ENCODE measurements at regions not wholly inside any gene's neighbourhood (a gene's known extent, or its start where the extent isn't known, plus 50 kb on each side); places are given as distances from the start of the nearest gene placed in this dataset.

DNA sequence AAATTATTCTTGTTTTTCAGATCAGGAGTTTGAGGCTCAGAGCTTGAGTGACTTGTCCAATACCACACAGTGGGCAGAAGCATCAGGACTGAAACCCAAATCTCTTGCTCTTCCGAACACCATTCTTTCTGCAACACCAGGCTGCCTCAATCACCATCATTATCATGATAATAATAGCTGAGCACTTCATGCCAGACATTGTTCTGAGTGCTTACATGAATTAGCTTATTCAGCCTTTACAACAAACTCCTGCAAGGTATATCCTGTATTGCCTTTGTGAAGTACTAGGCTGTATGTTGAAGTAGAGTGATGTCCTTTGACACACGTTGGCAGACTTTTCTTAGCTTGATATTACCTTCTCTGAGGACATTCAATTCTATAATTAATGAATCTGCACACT, 257.4 kb upstream of the ATP2B1 start:
- Mint-ChIP-seq H3K9me3 (no peaks in the 10 kb centered on the region), H3K4me3 (no peak overlapping the region), H3K36me3 (peaks cover 0 to 12% (median 0%) of the 10 kb centered on the region in 3 donors), H3K27me3 (peaks cover 3 to 4% of the 10 kb centered on the region in 2 donors), H3K4me1 (peaks cover 8 to 22% (median 12%) of the 10 kb centered on the region in 3 donors), H3K27ac (no peak overlapping the region)
- ChIA-PET POLR2A (no interaction called here), CTCF (no interaction called here)
- H3K9me3 ChIP-seq (ENCODE audit: low read length) = no peaks in the 10 kb centered on the region
- H3K4me3 ChIP-seq (ENCODE audit: low read length) = no peak overlapping the region
- H3K27ac ChIP-seq (ENCODE audit: low read depth, low read length) = no peak overlapping the region
- H3K36me3 ChIP-seq (ENCODE audit: insufficient read depth, low read length) = no peaks in the 10 kb centered on the region
- H3K4me1 ChIP-seq (ENCODE audit: insufficient read depth, low read length) = no peaks in the 10 kb centered on the region
- no peak for DNase-seq
- no peaks in the 10 kb centered on the region for H3K27me3 ChIP-seq (ENCODE audit: insufficient read depth, low read length, poor library complexity, severe bottlenecking)

DNA sequence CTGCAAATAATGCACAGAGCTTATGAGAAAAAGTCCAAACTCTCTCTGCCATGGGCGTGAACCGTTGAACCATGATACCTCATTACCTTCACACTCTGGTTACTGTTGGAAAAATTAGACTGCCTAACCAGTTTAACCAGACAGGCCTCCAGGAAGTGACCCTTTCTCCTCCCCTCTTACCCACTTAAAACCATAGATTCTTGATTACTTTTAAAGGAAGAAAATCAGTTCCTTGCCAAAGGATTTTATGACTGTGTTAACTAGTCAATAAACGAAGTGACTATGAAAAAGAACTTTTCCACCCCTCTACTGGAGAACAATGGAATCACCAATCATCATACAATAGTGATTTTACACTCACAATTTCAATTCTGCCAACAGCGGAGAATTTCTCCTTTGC, 254.0 kb upstream of the ATP2B1 start:
- Mint-ChIP-seq H3K9me3 (no peaks in the 10 kb centered on the region), H3K27me3 (peaks cover 3 to 6% of the 10 kb centered on the region in 2 donors), H3K4me1 (peaks cover 5 to 17% (median 12%) of the 10 kb centered on the region in 3 donors), H3K4me3 (no peak overlapping the region), H3K36me3 (peaks cover 0 to 6% (median 0%) of the 10 kb centered on the region in 3 donors), H3K27ac (no peak overlapping the region)
- Histone ChIP-seq H3K4me3 (ENCODE audit: low read length) (no peak overlapping the region), H3K4me1 (ENCODE audit: insufficient read depth, low read length) (no peaks in the 10 kb centered on the region), H3K36me3 (ENCODE audit: insufficient read depth, low read length) (no peaks in the 10 kb centered on the region), H3K27ac (ENCODE audit: low read depth, low read length) (no peak overlapping the region), H3K27me3 (ENCODE audit: insufficient read depth, low read length, poor library complexity, severe bottlenecking) (no peaks in the 10 kb centered on the region), H3K9me3 (ENCODE audit: low read length) (no peaks in the 10 kb centered on the region)
- POLR2A ChIA-PET = no interaction called here
- CTCF ChIA-PET = interaction anchor here (1.2 kb wide), 1 partner anchor 11 kb away, joined by 3 read pairs; no protein-coding TSS in a partner anchor
- DNase-seq = no peak

DNA sequence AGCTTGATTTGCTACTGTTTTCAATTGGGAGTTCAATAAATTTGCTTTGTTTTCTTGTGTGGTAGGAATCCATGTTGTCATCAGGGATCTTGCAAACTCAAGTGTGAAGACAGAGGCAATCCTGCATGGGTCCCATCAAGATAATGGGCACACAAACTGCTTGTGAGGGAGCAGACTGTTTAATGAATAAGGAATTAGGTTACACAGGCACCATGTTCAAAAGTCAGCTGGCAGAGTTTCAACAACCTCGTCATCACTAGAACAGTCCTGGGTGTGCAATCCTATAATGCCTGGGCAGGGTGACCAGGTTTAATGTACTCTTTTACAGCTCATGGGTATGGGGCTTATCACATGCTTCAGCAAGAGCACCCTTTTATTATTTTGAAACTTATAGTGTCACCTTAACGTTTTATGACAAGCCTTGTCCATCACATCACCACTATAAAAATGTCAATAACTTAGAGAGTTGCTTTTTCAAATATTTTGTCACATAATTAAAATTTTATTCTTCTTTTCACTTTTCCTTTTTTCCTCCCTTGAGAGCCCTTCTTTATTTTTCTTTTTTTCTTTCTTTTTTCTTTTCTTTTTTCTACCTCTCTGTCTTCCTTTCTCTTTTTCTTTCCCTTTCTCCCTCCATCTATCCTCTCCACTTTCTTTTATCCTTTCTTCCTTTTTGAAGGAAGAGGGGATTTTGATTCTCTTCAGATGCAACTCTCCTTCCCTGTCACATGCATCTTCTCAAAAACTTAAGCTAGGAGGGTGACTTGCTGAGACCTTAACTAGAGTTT, 252.2 kb upstream of the ATP2B1 start:
- ChIA-PET CTCF (interaction anchor here (1.1 kb wide), 1 partner anchor 11 kb away, joined by 4 read pairs; no protein-coding TSS in a partner anchor), POLR2A (interaction anchor here (0.9 kb wide), 1 partner anchor 252 kb away, joined by 3 read pairs; the partner anchor contains the start of gene ATP2B1)
- H3K9me3 Mint-ChIP-seq = no peaks in the 10 kb centered on the region

DNA sequence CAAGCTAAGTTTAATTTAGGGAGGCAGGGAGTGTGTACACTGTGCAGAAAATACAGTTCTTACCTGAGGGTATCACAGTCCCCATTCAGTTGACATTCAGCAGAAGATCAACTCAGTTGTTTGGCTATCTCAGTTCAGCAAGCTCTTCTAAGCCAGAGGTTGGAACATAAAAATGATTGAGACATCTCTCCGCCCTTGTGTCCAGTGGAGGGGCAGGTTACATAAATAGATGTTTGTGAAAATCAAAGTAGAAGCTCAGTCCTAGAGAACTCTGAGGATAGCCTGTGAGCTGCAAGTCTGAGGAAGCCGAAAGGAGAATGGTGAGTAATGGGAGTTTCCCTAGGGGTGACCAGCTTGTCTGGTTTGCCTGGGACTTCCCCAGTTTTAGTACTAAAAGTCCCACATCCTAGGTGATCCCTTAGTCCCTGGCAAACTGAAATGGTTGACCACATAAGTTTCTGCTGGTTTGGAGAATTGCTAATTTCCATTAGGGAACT, 251.4 kb upstream of the ATP2B1 start:
- DNase-seq = peak in 1 of 5 donors; percentile 1
- no peaks in the 10 kb centered on the region for H3K9me3 Mint-ChIP-seq
- Histone ChIP-seq H3K27me3 (ENCODE audit: insufficient read depth, low read length, poor library complexity, severe bottlenecking) (no peaks in the 10 kb centered on the region), H3K4me1 (ENCODE audit: insufficient read depth, low read length) (no peaks in the 10 kb centered on the region), H3K36me3 (ENCODE audit: insufficient read depth, low read length) (no peaks in the 10 kb centered on the region), H3K9me3 (ENCODE audit: low read length) (no peaks in the 10 kb centered on the region), H3K27ac (ENCODE audit: low read depth, low read length) (no peak overlapping the region), H3K4me3 (ENCODE audit: low read length) (no peak overlapping the region)
- ChIA-PET POLR2A (interaction anchor here (0.9 kb wide), 1 partner anchor 251 kb away, joined by 3 read pairs; the partner anchor contains the start of gene ATP2B1), CTCF (interaction anchor here (1.1 kb wide), 1 partner anchor 10 kb away, joined by 4 read pairs; no protein-coding TSS in a partner anchor)
- peaks cover 3 to 6% of the 10 kb centered on the region in 2 donors for H3K27me3 Mint-ChIP-seq
- H3K27ac Mint-ChIP-seq = no peak overlapping the region
- peaks cover 5 to 17% (median 12%) of the 10 kb centered on the region in 3 donors for H3K4me1 Mint-ChIP-seq
- H3K4me3 Mint-ChIP-seq = peak overlapping the region in 1 of 7 donors; percentile 34
- peaks cover 0 to 6% (median 0%) of the 10 kb centered on the region in 3 donors for H3K36me3 Mint-ChIP-seq

More for the DNA sequence above, 252.2 kb upstream of the ATP2B1 start:
- no peaks in the 10 kb centered on the region for H3K36me3 ChIP-seq (ENCODE audit: insufficient read depth, low read length)
- Mint-ChIP-seq H3K36me3 (peaks cover 0 to 6% (median 0%) of the 10 kb centered on the region in 3 donors), H3K4me3 (no peak overlapping the region), H3K27ac (peak overlapping the region in 1 of 8 donors; percentile 8), H3K27me3 (peaks cover 3 to 6% of the 10 kb centered on the region in 2 donors), H3K4me1 (peaks cover 5 to 17% (median 12%) of the 10 kb centered on the region in 3 donors)
- H3K27ac ChIP-seq (ENCODE audit: low read depth, low read length) = no peak overlapping the region
- H3K4me1 ChIP-seq (ENCODE audit: insufficient read depth, low read length) = no peaks in the 10 kb centered on the region
- no peak for DNase-seq
- no peaks in the 10 kb centered on the region for H3K9me3 ChIP-seq (ENCODE audit: low read length)
- no peaks in the 10 kb centered on the region for H3K27me3 ChIP-seq (ENCODE audit: insufficient read depth, low read length, poor library complexity, severe bottlenecking)
- H3K4me3 ChIP-seq (ENCODE audit: low read length) = no peak overlapping the region

DNA sequence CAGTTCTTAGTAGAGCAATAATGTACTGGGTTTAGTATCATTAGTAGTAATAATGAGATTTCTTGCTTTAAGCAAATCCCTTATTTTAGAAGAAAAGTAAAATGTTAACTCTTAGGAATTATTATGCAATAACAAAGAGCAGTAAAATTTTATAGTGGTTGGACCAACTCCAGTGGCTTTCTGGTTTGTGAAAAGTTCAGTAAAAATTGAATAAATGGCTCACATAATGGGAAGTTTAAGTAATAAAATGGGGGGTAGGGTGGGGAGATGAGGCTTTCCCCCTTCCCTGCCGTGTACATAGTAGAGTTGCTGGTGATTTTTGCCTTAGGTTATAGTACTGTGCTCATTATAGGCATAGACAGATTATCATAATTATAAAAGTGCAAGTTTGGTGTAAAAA, 250.5 kb upstream of the ATP2B1 start:
- H3K4me1 ChIP-seq (ENCODE audit: insufficient read depth, low read length) = no peaks in the 10 kb centered on the region
- Mint-ChIP-seq H3K9me3 (no peaks in the 10 kb centered on the region), H3K4me3 (no peak overlapping the region), H3K27me3 (peaks cover 3 to 6% of the 10 kb centered on the region in 2 donors), H3K4me1 (peaks cover 5 to 17% (median 12%) of the 10 kb centered on the region in 3 donors), H3K27ac (no peak overlapping the region), H3K36me3 (peaks cover 0 to 6% (median 0%) of the 10 kb centered on the region in 3 donors)
- CTCF ChIA-PET = no interaction called here
- no peak overlapping the region for H3K4me3 ChIP-seq (ENCODE audit: low read length)
- H3K27me3 ChIP-seq (ENCODE audit: insufficient read depth, low read length, poor library complexity, severe bottlenecking) = no peaks in the 10 kb centered on the region
- POLR2A ChIA-PET = no interaction called here
- no peak for DNase-seq
- no peaks in the 10 kb centered on the region for H3K9me3 ChIP-seq (ENCODE audit: low read length)
- H3K36me3 ChIP-seq (ENCODE audit: insufficient read depth, low read length) = no peaks in the 10 kb centered on the region
- no peak overlapping the region for H3K27ac ChIP-seq (ENCODE audit: low read depth, low read length)

DNA sequence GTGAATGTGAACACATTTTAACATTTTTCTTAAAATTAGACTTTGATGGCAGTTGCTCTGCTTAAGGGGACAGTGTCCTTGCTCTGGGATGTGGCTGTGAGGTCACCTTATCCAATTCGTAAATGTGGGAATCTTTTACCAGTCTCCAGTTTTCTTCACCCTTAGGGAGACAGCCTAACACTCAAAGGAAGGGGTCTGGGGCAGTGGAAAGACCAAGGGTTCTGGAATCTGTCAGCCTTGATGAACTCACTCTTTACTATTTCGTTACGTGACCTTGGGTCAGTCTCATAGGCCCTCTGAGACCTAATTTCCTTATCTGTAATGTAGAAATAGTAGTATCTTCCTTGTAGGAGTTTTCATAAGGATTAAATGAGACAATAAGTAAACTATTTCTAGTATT, 245.6 kb upstream of the ATP2B1 start:
- Histone ChIP-seq H3K4me1 (ENCODE audit: insufficient read depth, low read length) (peaks cover 27% of the 10 kb centered on the region), H3K9me3 (ENCODE audit: low read length) (no peaks in the 10 kb centered on the region), H3K27ac (ENCODE audit: low read depth, low read length) (no peak overlapping the region), H3K36me3 (ENCODE audit: insufficient read depth, low read length) (no peaks in the 10 kb centered on the region), H3K4me3 (ENCODE audit: low read length) (no peak overlapping the region), H3K27me3 (ENCODE audit: insufficient read depth, low read length, poor library complexity, severe bottlenecking) (no peaks in the 10 kb centered on the region)
- no peak for DNase-seq
- H3K9me3 Mint-ChIP-seq = no peaks in the 10 kb centered on the region
- H3K27me3 Mint-ChIP-seq = no peaks in the 10 kb centered on the region
- CTCF ChIA-PET = no interaction called here
- no peak overlapping the region for H3K4me3 Mint-ChIP-seq
- no peaks in the 10 kb centered on the region for H3K36me3 Mint-ChIP-seq
- peak overlapping the region in 1 of 8 donors; percentile 24 for H3K27ac Mint-ChIP-seq
- POLR2A ChIA-PET = no interaction called here
- H3K4me1 Mint-ChIP-seq = peaks cover 25 to 34% (median 28%) of the 10 kb centered on the region in 3 donors

DNA sequence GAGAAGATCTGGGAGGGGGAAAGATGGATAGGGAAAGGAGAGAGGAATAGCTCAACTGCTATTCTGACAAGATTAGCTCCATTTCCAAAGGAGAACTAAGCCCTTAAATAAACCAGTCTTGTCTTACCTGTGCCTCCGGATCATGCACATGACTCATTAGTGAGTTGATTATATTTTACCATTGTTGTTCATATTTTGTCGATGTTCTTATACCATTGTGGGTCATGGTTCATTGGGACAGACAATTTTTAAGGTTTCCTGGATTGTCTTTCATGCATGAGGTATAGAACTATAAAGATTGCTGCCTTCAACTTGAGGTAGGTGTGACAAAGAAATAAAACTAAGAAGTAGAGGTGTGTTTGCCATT, 243.0 kb upstream of the ATP2B1 start:
- peaks cover 43 to 60% (median 54%) of the 10 kb centered on the region in 3 donors for H3K4me1 Mint-ChIP-seq
- H3K4me3 Mint-ChIP-seq = no peak overlapping the region
- ChIA-PET CTCF (interaction anchor here (2.3 kb wide), 1 partner anchor 243 kb away, joined by 7 read pairs; the partner anchor contains the start of gene ATP2B1), POLR2A (interaction anchor here (0.6 kb wide), 1 partner anchor 330 kb away, joined by 3 read pairs; no protein-coding TSS in a partner anchor)
- H3K4me3 ChIP-seq (ENCODE audit: low read length) = no peak overlapping the region
- H3K4me1 ChIP-seq (ENCODE audit: insufficient read depth, low read length) = peaks cover 40% of the 10 kb centered on the region
- no peak for DNase-seq
- no peaks in the 10 kb centered on the region for H3K9me3 ChIP-seq (ENCODE audit: low read length)
- no peaks in the 10 kb centered on the region for H3K27me3 ChIP-seq (ENCODE audit: insufficient read depth, low read length, poor library complexity, severe bottlenecking)
- H3K27ac Mint-ChIP-seq = peak overlapping the region; percentile 51 to 96 (median 80)
- no peaks in the 10 kb centered on the region for H3K27me3 Mint-ChIP-seq
- H3K36me3 ChIP-seq (ENCODE audit: insufficient read depth, low read length) = no peaks in the 10 kb centered on the region
- H3K27ac ChIP-seq (ENCODE audit: low read depth, low read length) = no peak overlapping the region
- H3K36me3 Mint-ChIP-seq = no peaks in the 10 kb centered on the region
- no peaks in the 10 kb centered on the region for H3K9me3 Mint-ChIP-seq

Measured in CD8-positive, alpha-beta memory T cell (primary cell).